Activated CD4-positive, alpha-beta T cell treated with anti-CD3 and anti-CD28 coated beads, Interleukin-2, Interleukin-4, amounts not matched to agents 100 ng/mL and 50 ng/mL, durations not matched to agents 16 hours and 8 hours (primary cell): ENCODE measurements at regions not wholly inside any gene's neighbourhood (a gene's known extent, or its start where the extent isn't known, plus 50 kb on each side); places are given as distances from the start of the nearest gene placed in this dataset.
"Not testable (repeated sequence)": the region's sequence is repeated elsewhere in the genome, so short reads cannot be mapped to it uniquely, and the experiment has no call there.

Experiments
- DNase-seq: peaks from one replicate; pipeline ENCODE4 v3.0.0-alpha.2; 2020; ENCODE audit warnings: low spot score

GRCh38 chr3:95752199-95752598 lies 1062.2 kb upstream of the EPHA6 start:
- no peak for DNase-seq

- DNase-seq: no peak
These were observed 1055.7 kb upstream of the EPHA6 start for GRCh38 chr3:95758707-95759106.

GRCh38 chr3:95759614-95760301 lies 1054.6 kb upstream of the EPHA6 start:
- DNase-seq: no peak

- DNase-seq: no peak
These were observed 1038.8 kb upstream of the EPHA6 start for GRCh38 chr3:95775486-95776094.

GRCh38 chr3:95781598-95781997 lies 1032.8 kb upstream of the EPHA6 start:
- no peak for DNase-seq

- no peak for DNase-seq
These were observed 1025.3 kb upstream of the EPHA6 start for GRCh38 chr3:95789111-95789510.

GRCh38 chr3:95797081-95797480 lies 1017.3 kb upstream of the EPHA6 start:
- no peak for DNase-seq

GRCh38 chr3:95798628-95799027 lies 1015.8 kb upstream of the EPHA6 start:
- no peak for DNase-seq

GRCh38 chr3:95810462-95810861 lies 1003.9 kb upstream of the EPHA6 start:
- DNase-seq: no peak

- peak; percentile 0 for DNase-seq
These were observed 1001.1 kb upstream of the EPHA6 start for GRCh38 chr3:95813244-95813643.

- no peak for DNase-seq
These were observed 998.6 kb upstream of the EPHA6 start for GRCh38 chr3:95815828-95816227.

GRCh38 chr3:95826419-95826818 lies 988.0 kb upstream of the EPHA6 start:
- no peak for DNase-seq

GRCh38 chr3:95832146-95832545 lies 982.2 kb upstream of the EPHA6 start:
- DNase-seq: no peak

- DNase-seq: not testable (repeated sequence)
These were observed 953.8 kb upstream of the EPHA6 start for GRCh38 chr3:95860628-95861027.

GRCh38 chr3:95883801-95884200 lies 930.6 kb upstream of the EPHA6 start:
- no peak for DNase-seq

GRCh38 chr3:95886616-95887015 lies 927.8 kb upstream of the EPHA6 start:
- no peak for DNase-seq

GRCh38 chr3:95887114-95887513 lies 927.3 kb upstream of the EPHA6 start:
- no peak for DNase-seq

GRCh38 chr3:95894820-95895219 lies 919.6 kb upstream of the EPHA6 start:
- no peak for DNase-seq

- no peak for DNase-seq
These were observed 914.9 kb upstream of the EPHA6 start for GRCh38 chr3:95899494-95899893.

- DNase-seq: no peak
These were observed 914.5 kb upstream of the EPHA6 start for GRCh38 chr3:95899911-95900310.

GRCh38 chr3:95901948-95902347 lies 912.4 kb upstream of the EPHA6 start:
- no peak for DNase-seq

GRCh38 chr3:95905182-95905581 lies 909.2 kb upstream of the EPHA6 start:
- DNase-seq: no peak

GRCh38 chr3:95911767-95912166 lies 902.6 kb upstream of the EPHA6 start:
- no peak for DNase-seq
